ENCODE measurements at regions not wholly inside any gene's neighbourhood (a gene's known extent, or its start where the extent isn't known, plus 50 kb on each side); places are given as distances from the start of the nearest gene placed in this dataset.

GRCh38 chr4:64767547-64767946 lies 358.3 kb upstream of the TECRL start (continued):
- TF ChIP-seq ARID4B (CRISPR knock-in tag; IDR thresholded peaks at IDR 0.05; ENCODE audit: borderline replicate concordance), result no peak
- no peak for TF ChIP-seq HMGA2 (CRISPR knock-in tag; IDR thresholded peaks at IDR 0.05)
- no peak for TF ChIP-seq ZNF263 (CRISPR knock-in tag; IDR thresholded peaks at IDR 0.05; ENCODE audit: low read depth)
- TF ChIP-seq RELA (CRISPR knock-in tag; IDR thresholded peaks at IDR 0.05; ENCODE audit: borderline replicate concordance), result no peak
- TF ChIP-seq ZNF416 (CRISPR knock-in tag; IDR thresholded peaks at IDR 0.05), result no peak
- no peak for TF ChIP-seq CTCF (IDR thresholded peaks at IDR 0.05)
- no peak for TF ChIP-seq PRRX2 (CRISPR knock-in tag; IDR thresholded peaks at IDR 0.05)
- TF ChIP-seq MXD4 (CRISPR knock-in tag; IDR thresholded peaks at IDR 0.05; ENCODE audit: borderline replicate concordance), result no peak
- no peak for TF ChIP-seq ZBTB21 (CRISPR knock-in tag; IDR thresholded peaks at IDR 0.05; ENCODE audit: borderline replicate concordance)
- no peak for TF ChIP-seq USF2 (CRISPR knock-in tag; IDR thresholded peaks at IDR 0.05)

GRCh38 chr4:64766565-64766964 lies 357.3 kb upstream of the TECRL start:
- CTCF ChIA-PET, result no interaction called here
- TF ChIP-seq MXD4 (CRISPR knock-in tag; IDR thresholded peaks at IDR 0.05; ENCODE audit: borderline replicate concordance), result no peak
- TF ChIP-seq ZMAT4 (CRISPR knock-in tag; IDR thresholded peaks at IDR 0.05), result no peak
- TF ChIP-seq FOXK1 (CRISPR knock-in tag; IDR thresholded peaks at IDR 0.05), result no peak
- TF ChIP-seq SMAD4 (CRISPR knock-in tag; IDR thresholded peaks at IDR 0.05), result no peak
- no peak for TF ChIP-seq ESRRA (CRISPR knock-in tag; IDR thresholded peaks at IDR 0.05; ENCODE audit: borderline replicate concordance)
- no peak for TF ChIP-seq NR1H2 (CRISPR knock-in tag; IDR thresholded peaks at IDR 0.05)
- TF ChIP-seq IRF1 (CRISPR knock-in tag; IDR thresholded peaks at IDR 0.05), result no peak
- no peak for TF ChIP-seq E2F5 (CRISPR knock-in tag; IDR thresholded peaks at IDR 0.05)
- no peak for TF ChIP-seq ZNF512 (CRISPR knock-in tag; IDR thresholded peaks at IDR 0.05; ENCODE audit: borderline replicate concordance)
- peaks cover 21% of the 10 kb centered on the region for H3K36me3 Mint-ChIP-seq
- H3K27ac Mint-ChIP-seq, result no peak overlapping the region
- no peak for ATAC-seq
- H3K4me1 Mint-ChIP-seq, result peaks cover 8% of the 10 kb centered on the region
- no peak overlapping the region for H3K4me3 Mint-ChIP-seq
- no peak for DNase-seq (ENCODE audit: low spot score)
- POLR2A ChIA-PET, result no interaction called here
- peaks cover 22% of the 10 kb centered on the region for H3K9me3 Mint-ChIP-seq
- H3K27me3 Mint-ChIP-seq (ENCODE audit: low read depth), result no peaks in the 10 kb centered on the region
